Muscle of arm (tissue), 1 donor: ENCODE measurements at regions not wholly inside any gene's neighbourhood (a gene's known extent, or its start where the extent isn't known, plus 50 kb on each side); places are given as distances from the start of the nearest gene placed in this dataset.

Source experiments
- DNase-seq: peaks from one replicate; pipeline ENCODE4 v3.0.0-alpha.2; 2013

DNA sequence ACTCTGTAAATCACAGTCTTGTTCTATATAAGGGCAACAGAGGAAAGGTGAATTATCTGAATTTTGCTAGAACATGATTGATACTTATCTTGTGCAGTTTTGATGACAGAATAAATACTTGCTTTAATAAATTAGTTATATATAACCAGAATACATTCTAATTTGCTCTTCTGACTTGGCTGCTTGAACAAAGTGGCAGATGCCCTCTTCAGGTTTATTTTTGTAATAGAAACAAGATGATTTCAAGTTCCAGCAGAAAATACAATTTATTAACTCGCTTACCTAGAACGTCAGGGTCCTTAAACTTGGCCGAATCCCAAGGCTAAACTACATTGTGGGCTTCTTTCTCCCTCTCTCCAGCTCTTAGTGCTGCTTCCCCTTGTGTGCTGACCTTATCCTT lies 57.6 kb upstream of the SSTR1 start:
- DNase-seq: no peak
